Stimulated activated CD8-positive, alpha-beta memory T cell treated with anti-CD3 and anti-CD28 coated beads, Interleukin-15, amount 100 ng/mL, for 24 hours (primary cell): ENCODE measurements at regions not wholly inside any gene's neighbourhood (a gene's known extent, or its start where the extent isn't known, plus 50 kb on each side); places are given as distances from the start of the nearest gene placed in this dataset.
"Not testable (repeated sequence)": the region's sequence is repeated elsewhere in the genome, so short reads cannot be mapped to it uniquely, and the experiment has no call there.

Experiments used
- DNase-seq: peaks from one replicate; pipeline ENCODE4 v3.0.0-alpha.2; 2020; ENCODE audit warnings: low read depth

DNA sequence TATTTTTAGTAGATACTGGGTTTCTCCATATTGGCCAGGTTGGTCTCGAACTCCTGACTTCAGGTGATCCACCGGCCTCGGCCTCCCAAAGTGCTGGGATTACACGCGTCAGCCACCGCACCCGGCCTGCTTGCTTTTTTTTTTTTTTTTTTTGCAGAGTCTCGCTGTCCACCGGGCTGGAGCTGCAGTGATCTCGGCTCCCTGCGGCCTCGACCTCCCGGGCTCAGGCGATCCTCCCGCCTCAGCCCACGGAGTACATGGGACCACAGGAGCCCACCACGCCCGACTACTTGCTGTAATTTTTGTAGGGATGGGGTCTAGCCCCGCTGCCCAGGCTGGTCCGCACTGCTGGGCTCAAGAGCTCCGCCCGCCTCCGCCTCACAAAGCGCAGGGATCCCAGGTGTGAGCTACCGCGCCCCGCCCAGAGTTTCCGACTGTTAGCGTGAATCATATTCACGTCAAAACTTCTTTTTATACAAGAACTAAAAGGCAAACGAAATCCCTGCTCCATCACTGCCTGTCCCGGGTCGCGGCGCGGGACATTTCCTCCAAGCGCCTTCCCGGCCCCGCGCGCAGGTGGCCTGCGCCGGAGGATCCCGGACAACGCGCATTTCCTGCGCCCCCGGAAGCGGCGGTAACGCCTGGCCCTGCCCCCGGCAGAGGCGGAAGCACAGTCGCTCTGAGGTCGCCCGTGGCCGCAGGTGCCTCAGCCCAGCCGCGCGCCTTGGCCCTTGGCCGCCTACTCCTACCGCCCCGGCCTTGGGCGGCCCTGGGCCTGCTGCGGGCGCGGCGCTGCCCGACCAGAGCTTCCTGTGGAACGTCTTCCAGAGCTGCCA is 50.9 kb upstream of the APOD start:
- DNase-seq, result not testable (repeated sequence)
